ENCODE measurements at regions not wholly inside any gene's neighbourhood (a gene's known extent, or its start where the extent isn't known, plus 50 kb on each side); places are given as distances from the start of the nearest gene placed in this dataset.

DNA sequence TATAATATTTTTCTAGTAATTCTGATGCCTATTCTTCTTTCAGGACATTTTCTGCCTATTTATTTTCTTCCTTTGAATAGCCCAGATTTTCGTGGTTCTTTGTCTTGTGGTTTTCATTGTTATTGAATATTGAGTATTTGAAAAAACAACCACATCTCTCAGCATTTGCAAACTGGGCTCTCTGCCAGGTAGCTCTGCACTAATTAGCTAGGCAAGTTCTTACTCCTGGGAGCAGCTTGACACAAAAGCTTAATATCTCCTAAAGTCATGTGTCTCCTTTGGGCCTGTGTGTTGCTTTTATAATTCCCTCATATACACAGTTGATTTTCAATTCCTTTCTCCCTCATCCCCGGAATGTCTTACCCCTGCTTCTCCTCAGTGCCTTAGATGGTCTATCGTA lies 413.5 kb upstream of the GRIA3 start:
- no peak for TF ChIP-seq CTCF (IDR thresholded peaks at IDR 0.05; ENCODE audit: borderline replicate concordance, control extremely low read depth, extremely low read depth, insufficient read depth, missing control alignments)
- in situ Hi-C loops (cut with MboI; ENCODE audit: low sequenced_read_pairs, unreplicated experiment): no loop called here
- DNase-seq (ENCODE audit: low spot score): no peak

- no peak for DNase-seq (ENCODE audit: low spot score)
- in situ Hi-C loops (cut with MboI; ENCODE audit: low sequenced_read_pairs, unreplicated experiment): no loop called here
Observed at GRCh38 chrX:122771933-122772332, 412.1 kb upstream of the GRIA3 start.

GRCh38 chrX:122777766-122778165 lies 406.3 kb upstream of the GRIA3 start:
- TF ChIP-seq CTCF (IDR thresholded peaks at IDR 0.05; ENCODE audit: borderline replicate concordance, control extremely low read depth, extremely low read depth, insufficient read depth, missing control alignments): no peak
- in situ Hi-C loops (cut with MboI; ENCODE audit: low sequenced_read_pairs, unreplicated experiment): no loop called here
- no peak for DNase-seq (ENCODE audit: low spot score)

More at GRCh38 chrX:122771933-122772332, 412.1 kb upstream of the GRIA3 start:
- no peak for TF ChIP-seq CTCF (IDR thresholded peaks at IDR 0.05; ENCODE audit: borderline replicate concordance, control extremely low read depth, extremely low read depth, insufficient read depth, missing control alignments)

GRCh38 chrX:122783918-122784317 lies 400.2 kb upstream of the GRIA3 start:
- no peak for TF ChIP-seq CTCF (IDR thresholded peaks at IDR 0.05; ENCODE audit: borderline replicate concordance, control extremely low read depth, extremely low read depth, insufficient read depth, missing control alignments)
- no peak for DNase-seq (ENCODE audit: low spot score)
- in situ Hi-C loops (cut with MboI; ENCODE audit: low sequenced_read_pairs, unreplicated experiment): no loop called here

GRCh38 chrX:122787231-122787630 lies 396.8 kb upstream of the GRIA3 start:
- in situ Hi-C loops (cut with MboI; ENCODE audit: low sequenced_read_pairs, unreplicated experiment): no loop called here
- TF ChIP-seq CTCF (IDR thresholded peaks at IDR 0.05; ENCODE audit: borderline replicate concordance, control extremely low read depth, extremely low read depth, insufficient read depth, missing control alignments): no peak
- DNase-seq (ENCODE audit: low spot score): no peak

GRCh38 chrX:122788216-122788615 lies 395.9 kb upstream of the GRIA3 start:
- no peak for TF ChIP-seq CTCF (IDR thresholded peaks at IDR 0.05; ENCODE audit: borderline replicate concordance, control extremely low read depth, extremely low read depth, insufficient read depth, missing control alignments)
- in situ Hi-C loops (cut with MboI; ENCODE audit: low sequenced_read_pairs, unreplicated experiment): no loop called here

More at GRCh38 chrX:122788216-122788615, 395.9 kb upstream of the GRIA3 start:
- no peak for DNase-seq (ENCODE audit: low spot score)
